ENCODE measurements at regions not wholly inside any gene's neighbourhood (a gene's known extent, or its start where the extent isn't known, plus 50 kb on each side); places are given as distances from the start of the nearest gene placed in this dataset.
"Not testable (repeated sequence)": the region's sequence is repeated elsewhere in the genome, so short reads cannot be mapped to it uniquely, and the experiment has no call there.

DNA sequence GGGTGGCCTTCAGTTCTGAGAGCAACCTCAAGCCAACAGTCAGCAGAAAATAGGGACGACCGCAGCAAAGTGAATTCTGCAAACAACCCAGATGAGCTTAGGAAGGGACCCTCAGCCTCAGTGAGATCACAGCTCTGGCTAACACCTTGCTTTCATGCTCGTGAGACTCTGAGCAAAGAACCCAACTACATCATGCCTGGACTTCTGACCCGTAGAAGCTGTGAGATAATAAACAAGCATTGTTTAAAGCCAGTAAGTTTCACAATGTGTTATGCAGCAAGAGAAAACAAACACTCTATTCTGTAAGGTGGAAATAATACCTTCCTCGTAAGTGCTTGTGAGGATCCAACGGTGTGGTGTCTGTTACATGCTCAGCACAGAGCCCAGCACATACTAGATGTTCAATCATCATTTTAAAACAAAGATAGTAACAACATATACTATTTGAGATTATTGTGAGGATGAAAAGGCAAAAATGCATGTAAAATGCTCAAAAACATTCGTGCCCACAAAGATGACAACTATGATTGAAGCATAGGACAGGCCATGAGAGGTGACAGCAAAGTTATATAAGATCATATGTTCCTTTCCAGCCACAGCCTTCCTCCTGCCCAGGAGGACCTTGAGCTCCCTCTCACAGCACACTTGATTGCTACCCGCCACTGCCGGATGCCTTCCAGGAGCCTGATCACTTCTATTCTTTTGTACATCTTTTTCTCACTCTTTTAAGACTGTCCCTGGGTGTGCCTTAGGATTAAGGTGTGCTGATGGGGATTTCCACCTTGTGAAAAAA is 433.3 kb downstream of the BUD13 start:
- Mint-ChIP-seq H3K9me3 (ENCODE audit: unreplicated experiment) (peaks cover 14% of the 10 kb centered on the region), H3K27ac (ENCODE audit: unreplicated experiment) (no peak overlapping the region), H3K4me3 (ENCODE audit: unreplicated experiment) (no peak overlapping the region), H3K27me3 (ENCODE audit: insufficient read depth, unreplicated experiment) (no peaks in the 10 kb centered on the region), H3K4me1 (ENCODE audit: low read depth, unreplicated experiment) (peaks cover 13% of the 10 kb centered on the region), H3K36me3 (ENCODE audit: insufficient read depth, unreplicated experiment) (no peaks in the 10 kb centered on the region)
- Histone ChIP-seq H3K27me3 (replicated peaks; ENCODE audit: control insufficient read depth, insufficient read depth, low read length) (no peaks in the 10 kb centered on the region), H3K4me3 (ENCODE audit: low read depth, low read length) (no peak overlapping the region), H3K9me3 (peaks cover 18% of the 10 kb centered on the region), H3K36me3 (ENCODE audit: control insufficient read depth, insufficient read depth, low read length) (no peaks in the 10 kb centered on the region), H3K4me1 (peaks cover 15% of the 10 kb centered on the region; the same call in 1 of the 2 replicates)
- CTCF ChIA-PET = interaction anchor here (0.8 to 1.4 kb wide), 2 partner anchors 58 to 88 kb away, joined by 5 read pairs; no protein-coding TSS in a partner anchor
- no TSS peak for BruUV-seq (replicated peaks)
- peak in 1 of 2 experiments; percentile 37 for DNase-seq
- POLR2A ChIA-PET = no interaction called here
- intact Hi-C loops (cut with micrococcal nuclease; ENCODE audit: unreplicated experiment) = no loop called here
- no peak for TF ChIP-seq CTCF (IDR thresholded peaks at IDR 0.05; ENCODE audit: insufficient read depth in 1 of 2, low read depth in 1 of 2, low read length in 1 of 2, severe bottlenecking in 1 of 2, unreplicated experiment in 1 of 2)

DNA sequence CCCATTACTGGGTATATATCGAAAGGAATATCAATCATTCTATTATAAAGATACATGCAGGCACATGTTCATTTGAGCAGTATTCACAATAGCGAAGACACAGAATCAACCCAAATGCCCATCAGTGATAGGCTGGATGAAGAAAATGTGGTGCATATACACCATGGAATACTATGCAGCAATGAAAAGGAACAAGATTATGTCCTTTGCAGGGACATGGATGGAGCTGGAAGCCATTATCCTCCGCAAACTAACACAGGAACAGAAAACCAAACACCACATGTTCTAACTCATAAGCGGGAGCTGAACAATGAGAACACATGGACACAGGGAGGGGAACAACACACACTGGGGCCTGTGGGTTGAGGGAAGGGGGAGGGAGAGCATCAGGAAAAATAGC is 434.3 kb downstream of the BUD13 start:
- peaks cover 22% of the 10 kb centered on the region for H3K4me1 Mint-ChIP-seq (ENCODE audit: low read depth, unreplicated experiment)
- intact Hi-C loops (cut with micrococcal nuclease; ENCODE audit: unreplicated experiment); DNase-seq; H3K4me3 ChIP-seq (ENCODE audit: low read depth, low read length); H3K27me3 ChIP-seq (replicated peaks; ENCODE audit: control insufficient read depth, insufficient read depth, low read length); H3K27me3 Mint-ChIP-seq (ENCODE audit: insufficient read depth, unreplicated experiment); H3K4me3 Mint-ChIP-seq (ENCODE audit: unreplicated experiment); H3K27ac Mint-ChIP-seq (ENCODE audit: unreplicated experiment); H3K36me3 ChIP-seq (ENCODE audit: control insufficient read depth, insufficient read depth, low read length); CTCF ChIA-PET; H3K36me3 Mint-ChIP-seq (ENCODE audit: insufficient read depth, unreplicated experiment); POLR2A ChIA-PET; BruUV-seq (replicated peaks): not testable (repeated sequence)
- Histone ChIP-seq H3K9me3 (peaks cover 18% of the 10 kb centered on the region), H3K4me1 (peaks cover 19% of the 10 kb centered on the region; the same call in 1 of the 2 replicates)
- H3K9me3 Mint-ChIP-seq (ENCODE audit: unreplicated experiment) = peaks cover 24% of the 10 kb centered on the region

GRCh38 chr11:116336540-116336939 is 436.2 kb downstream of the BUD13 start:
- Histone ChIP-seq H3K4me1 (peaks cover 14% of the 10 kb centered on the region; the same call in 1 of the 2 replicates), H3K9me3 (peaks cover 18% of the 10 kb centered on the region), H3K4me3 (ENCODE audit: low read depth, low read length) (no peak overlapping the region), H3K27me3 (replicated peaks; ENCODE audit: control insufficient read depth, insufficient read depth, low read length) (no peaks in the 10 kb centered on the region), H3K36me3 (ENCODE audit: control insufficient read depth, insufficient read depth, low read length) (no peaks in the 10 kb centered on the region)
- intact Hi-C loops (cut with micrococcal nuclease; ENCODE audit: unreplicated experiment) = no loop called here
- Mint-ChIP-seq H3K9me3 (ENCODE audit: unreplicated experiment) (peaks cover 11% of the 10 kb centered on the region), H3K27ac (ENCODE audit: unreplicated experiment) (no peak overlapping the region), H3K27me3 (ENCODE audit: insufficient read depth, unreplicated experiment) (no peaks in the 10 kb centered on the region), H3K36me3 (ENCODE audit: insufficient read depth, unreplicated experiment) (no peaks in the 10 kb centered on the region), H3K4me1 (ENCODE audit: low read depth, unreplicated experiment) (peaks cover 12% of the 10 kb centered on the region), H3K4me3 (ENCODE audit: unreplicated experiment) (no peak overlapping the region)
- ChIA-PET CTCF (no interaction called here), POLR2A (no interaction called here)
- peak in 1 of 2 experiments; percentile 17 for DNase-seq
- BruUV-seq (replicated peaks) = no TSS peak
- no peak for TF ChIP-seq CTCF (IDR thresholded peaks at IDR 0.05; ENCODE audit: insufficient read depth in 1 of 2, low read depth in 1 of 2, low read length in 1 of 2, severe bottlenecking in 1 of 2, unreplicated experiment in 1 of 2)

All from Caco-2 (cell line).